GM12874 (cell line): ENCODE measurements at regions not wholly inside any gene's neighbourhood (a gene's known extent, or its start where the extent isn't known, plus 50 kb on each side); places are given as distances from the start of the nearest gene placed in this dataset.
A peak's percentile ranks its signal among the peaks of the same experiment; 100 is the strongest.

Source experiments
- CTCF ChIP-seq: IDR thresholded peaks from 2 replicates; pipeline ENCODE4 v1.5.1; 2011; ENCODE audit warnings: low read depth, mild to moderate bottlenecking, control low read depth, low read length, moderate library complexity; ENCODE audit not compliant: insufficient read depth

GRCh38 chr18:57863706-57864105, 60.6 kb upstream of the ATP8B1 start:
- no peak for TF ChIP-seq CTCF

DNA sequence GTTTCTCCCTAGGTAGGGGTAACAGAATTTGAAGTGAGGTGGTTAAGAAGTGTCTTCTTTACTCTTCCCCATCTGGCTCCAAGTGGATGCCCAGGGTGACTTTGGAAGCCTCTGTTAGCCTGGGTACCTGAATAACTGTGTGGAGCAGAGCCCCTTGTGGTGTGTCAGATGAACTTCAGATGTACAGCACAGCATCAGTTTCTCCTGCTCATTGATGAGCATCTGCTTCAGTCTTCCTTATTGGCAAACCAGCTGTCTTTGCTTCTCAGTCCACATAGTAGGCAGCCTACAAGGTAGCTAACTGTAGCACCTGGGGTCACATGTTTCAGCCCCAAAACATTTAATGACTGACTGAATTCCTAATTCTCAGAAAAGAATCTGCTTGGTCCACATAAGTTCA, 56.2 kb upstream of the ATP8B1 start:
- peak; percentile 72 for TF ChIP-seq CTCF

DNA sequence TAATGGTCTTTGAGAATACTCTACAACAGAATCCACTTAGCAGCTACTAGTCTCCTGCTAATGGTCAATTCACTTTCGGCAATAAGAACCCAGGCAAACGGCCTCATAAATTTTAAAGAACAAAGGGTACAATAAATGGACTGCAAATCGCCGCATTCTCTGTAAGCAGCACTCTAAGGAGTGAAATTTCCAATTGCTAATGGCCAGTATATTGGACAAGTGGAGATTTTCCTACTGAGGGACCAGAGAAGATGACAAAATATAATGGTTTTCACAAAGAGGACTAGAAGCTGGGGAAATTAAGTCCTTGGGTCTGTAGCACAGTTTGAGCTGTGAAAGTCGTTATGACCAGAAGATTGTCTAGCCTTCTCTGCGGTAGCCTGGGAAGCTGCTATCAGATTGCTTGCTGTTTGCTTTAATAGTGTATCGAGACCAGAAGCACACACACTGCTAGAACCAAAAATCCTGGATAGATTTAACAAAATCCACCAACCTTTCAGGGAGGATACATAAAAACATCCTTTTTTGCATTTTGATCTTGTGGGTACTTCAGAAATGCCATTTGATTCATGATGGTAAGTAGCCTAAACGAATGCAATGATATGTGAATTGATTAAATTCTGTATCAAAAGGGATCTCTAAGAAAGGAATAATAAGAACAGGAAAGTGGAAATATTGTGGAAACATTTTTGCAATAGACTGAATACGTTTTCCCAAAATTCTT, 53.6 kb upstream of the ATP8B1 start:
- no peak for TF ChIP-seq CTCF

- no peak for TF ChIP-seq CTCF
Measured at GRCh38 chr18:57856128-57856527, 53.0 kb upstream of the ATP8B1 start.

GRCh38 chr18:57855551-57855950, 52.4 kb upstream of the ATP8B1 start:
- TF ChIP-seq CTCF, result no peak

- no peak for TF ChIP-seq CTCF
Measured at GRCh38 chr18:57854726-57855125, 51.6 kb upstream of the ATP8B1 start.

GRCh38 chr18:57853864-57854263, 50.7 kb upstream of the ATP8B1 start:
- no peak for TF ChIP-seq CTCF
